ENCODE measurements at regions not wholly inside any gene's neighbourhood (a gene's known extent, or its start where the extent isn't known, plus 50 kb on each side); places are given as distances from the start of the nearest gene placed in this dataset.
A peak's percentile ranks its signal among the peaks of the same experiment; 100 is the strongest.

GRCh38 chr2:238747114-238747513 is 100.8 kb upstream of the TWIST2 start:
- no peak for TF ChIP-seq POLR2AphosphoS5 (IDR thresholded peaks at IDR 0.05; ENCODE audit: insufficient read depth in 1 of 2, low read depth in 1 of 2)
- no peak for TF ChIP-seq POLR2A (IDR thresholded peaks at IDR 0.05)
- no peak for TF ChIP-seq CTCF (IDR thresholded peaks at IDR 0.05)
- H3K27me3 ChIP-seq = no peaks in the 10 kb centered on the region
- intact Hi-C loops (cut with DNase I) = no loop called here
- H3K4me1 ChIP-seq = no peaks in the 10 kb centered on the region
- H3K9me3 ChIP-seq = peaks cover 6% of the 10 kb centered on the region
- no peak overlapping the region for H3K27ac ChIP-seq
- H3K4me3 ChIP-seq = no peak overlapping the region
- no peaks in the 10 kb centered on the region for H3K36me3 ChIP-seq
- DNase-seq (ENCODE audit: extremely low spot score in 2 of 2) = peak in 1 of 2 donors; percentile 74

- no peaks in the 10 kb centered on the region for H3K4me1 ChIP-seq
- intact Hi-C loops (cut with DNase I) = no loop called here
- no peak overlapping the region for H3K27ac ChIP-seq
- TF ChIP-seq POLR2A (IDR thresholded peaks at IDR 0.05) = no peak
- TF ChIP-seq CTCF (IDR thresholded peaks at IDR 0.05) = no peak
- TF ChIP-seq POLR2AphosphoS5 (IDR thresholded peaks at IDR 0.05; ENCODE audit: insufficient read depth in 1 of 2, low read depth in 1 of 2) = no peak
- H3K4me3 ChIP-seq = no peak overlapping the region
- no peaks in the 10 kb centered on the region for H3K27me3 ChIP-seq
- DNase-seq (ENCODE audit: extremely low spot score in 2 of 2) = no peak
- H3K9me3 ChIP-seq = peaks cover 6% of the 10 kb centered on the region
- H3K36me3 ChIP-seq = no peaks in the 10 kb centered on the region
Measured at GRCh38 chr2:238747557-238747956, 100.3 kb upstream of the TWIST2 start.

GRCh38 chr2:238750212-238750904 is 97.5 kb upstream of the TWIST2 start:
- intact Hi-C loops (cut with DNase I) = no loop called here
- no peaks in the 10 kb centered on the region for H3K36me3 ChIP-seq
- TF ChIP-seq POLR2AphosphoS5 (IDR thresholded peaks at IDR 0.05; ENCODE audit: insufficient read depth in 1 of 2, low read depth in 1 of 2) (no peak), POLR2A (IDR thresholded peaks at IDR 0.05) (no peak), CTCF (IDR thresholded peaks at IDR 0.05) (no peak)
- no peaks in the 10 kb centered on the region for H3K27me3 ChIP-seq
- H3K4me1 ChIP-seq = no peaks in the 10 kb centered on the region
- no peak for DNase-seq (ENCODE audit: extremely low spot score in 2 of 2)
- H3K4me3 ChIP-seq = no peak overlapping the region
- no peak overlapping the region for H3K27ac ChIP-seq
- H3K9me3 ChIP-seq = peaks cover 6% of the 10 kb centered on the region

GRCh38 chr2:238754259-238754658 is 93.6 kb upstream of the TWIST2 start:
- Histone ChIP-seq H3K4me3 (no peak overlapping the region), H3K27me3 (no peaks in the 10 kb centered on the region), H3K36me3 (no peaks in the 10 kb centered on the region), H3K9me3 (peaks cover 6% of the 10 kb centered on the region), H3K4me1 (no peaks in the 10 kb centered on the region), H3K27ac (no peak overlapping the region)
- TF ChIP-seq CTCF (IDR thresholded peaks at IDR 0.05) = no peak
- no peak for TF ChIP-seq POLR2A (IDR thresholded peaks at IDR 0.05)
- no peak for TF ChIP-seq POLR2AphosphoS5 (IDR thresholded peaks at IDR 0.05; ENCODE audit: insufficient read depth in 1 of 2, low read depth in 1 of 2)
- DNase-seq (ENCODE audit: extremely low spot score in 2 of 2) = no peak
- intact Hi-C loops (cut with DNase I) = no loop called here

- intact Hi-C loops (cut with DNase I) = no loop called here
- H3K4me3 ChIP-seq = no peak overlapping the region
- H3K27me3 ChIP-seq = no peaks in the 10 kb centered on the region
- H3K9me3 ChIP-seq = no peaks in the 10 kb centered on the region
- no peak for TF ChIP-seq POLR2A (IDR thresholded peaks at IDR 0.05)
- TF ChIP-seq CTCF (IDR thresholded peaks at IDR 0.05) = no peak
- no peak for TF ChIP-seq POLR2AphosphoS5 (IDR thresholded peaks at IDR 0.05; ENCODE audit: insufficient read depth in 1 of 2, low read depth in 1 of 2)
- no peaks in the 10 kb centered on the region for H3K36me3 ChIP-seq
- no peak overlapping the region for H3K27ac ChIP-seq
- H3K4me1 ChIP-seq = no peaks in the 10 kb centered on the region
- DNase-seq (ENCODE audit: extremely low spot score in 2 of 2) = no peak
Measured at GRCh38 chr2:238761868-238762267, 86.0 kb upstream of the TWIST2 start.

All from vagina (tissue), 2 donors.